HEK293T (cell line): ENCODE measurements at regions not wholly inside any gene's neighbourhood (a gene's known extent, or its start where the extent isn't known, plus 50 kb on each side); places are given as distances from the start of the nearest gene placed in this dataset.
"Not testable (repeated sequence)": the region's sequence is repeated elsewhere in the genome, so short reads cannot be mapped to it uniquely, and the experiment has no call there.

Source experiments
- FOXA1 ChIP-seq: fragments of 450-650 bp; IDR thresholded peaks from 2 replicates; pipeline ENCODE4 v1.6.1; 2016; ENCODE audit warnings: mild to moderate bottlenecking
- FOXM1 ChIP-seq: fragments of 450-650 bp; IDR thresholded peaks from 2 replicates; pipeline ENCODE4 v1.6.1; 2017; ENCODE audit warnings: mild to moderate bottlenecking, borderline replicate concordance
- HDGF ChIP-seq: fragments of 450-650 bp; IDR thresholded peaks from 2 replicates; pipeline ENCODE4 v1.6.1; 2017; ENCODE audit warnings: antibody characterized with exemption, borderline replicate concordance
- SUZ12 ChIP-seq: fragments of 450-650 bp; IDR thresholded peaks from 2 replicates; pipeline ENCODE4 v1.6.1; 2016; ENCODE audit warnings: mild to moderate bottlenecking
- ZNF384 ChIP-seq: fragments of 450-650 bp; IDR thresholded peaks from 2 replicates; pipeline ENCODE4 v1.6.1; 2016
- TF ChIP-seq, protein P1 (sequence below): fragments of 450-650 bp; IDR thresholded peaks from 2 replicates; pipeline ENCODE4 v1.6.1; 2016

DNA sequence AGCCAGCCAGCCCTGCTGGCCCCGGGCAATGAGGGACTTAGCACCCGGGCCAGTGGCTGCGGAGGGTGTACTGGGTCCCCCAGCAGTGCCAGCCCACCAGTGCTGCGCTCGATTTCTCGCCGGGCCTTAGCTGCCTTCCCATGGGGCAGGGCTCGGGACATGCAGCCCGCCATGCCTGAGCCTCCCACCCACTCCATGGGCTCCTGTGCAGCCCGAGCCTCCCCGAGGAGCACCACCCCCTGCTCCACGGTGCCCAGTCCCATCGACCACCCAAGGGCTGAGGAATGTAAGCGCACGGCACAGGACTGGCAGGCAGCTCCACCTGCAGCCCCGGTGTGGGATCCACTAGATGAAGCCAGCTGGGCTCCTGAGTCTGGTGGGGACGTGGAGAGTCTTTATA lies 72.5 kb upstream of the STARD13 start:
- TF ChIP-seq ZNF384, HDGF, FOXM1, FOXA1, SUZ12: not testable (repeated sequence)
- TF ChIP-seq, protein P1, sequence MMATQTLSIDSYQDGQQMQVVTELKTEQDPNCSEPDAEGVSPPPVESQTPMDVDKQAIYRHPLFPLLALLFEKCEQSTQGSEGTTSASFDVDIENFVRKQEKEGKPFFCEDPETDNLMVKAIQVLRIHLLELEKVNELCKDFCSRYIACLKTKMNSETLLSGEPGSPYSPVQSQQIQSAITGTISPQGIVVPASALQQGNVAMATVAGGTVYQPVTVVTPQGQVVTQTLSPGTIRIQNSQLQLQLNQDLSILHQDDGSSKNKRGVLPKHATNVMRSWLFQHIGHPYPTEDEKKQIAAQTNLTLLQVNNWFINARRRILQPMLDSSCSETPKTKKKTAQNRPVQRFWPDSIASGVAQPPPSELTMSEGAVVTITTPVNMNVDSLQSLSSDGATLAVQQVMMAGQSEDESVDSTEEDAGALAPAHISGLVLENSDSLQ: not testable (repeated sequence)
